WERI-Rb-1 (cell line): ENCODE measurements at regions not wholly inside any gene's neighbourhood (a gene's known extent, or its start where the extent isn't known, plus 50 kb on each side); places are given as distances from the start of the nearest gene placed in this dataset.

Source experiments
- DNase-seq: peaks from one replicate; pipeline ENCODE4 v3.0.0-alpha.2; 2020
- H3K27ac ChIP-seq: fragments of 250-450 bp; sonication (Bioruptor Pico); 2 replicates; pipeline ENCODE4 v1.5.1; 2020; ENCODE audit warnings: mild to moderate bottlenecking, moderate library complexity
- H3K27me3 ChIP-seq: fragments of 250-450 bp; sonication (Bioruptor Pico); 2 replicates; pipeline ENCODE4 v1.5.1; 2021; ENCODE audit warnings: mild to moderate bottlenecking, low read depth, moderate library complexity; ENCODE audit not compliant: insufficient read depth, severe bottlenecking
- H3K36me3 ChIP-seq: fragments of 250-450 bp; sonication (Bioruptor Pico); 2 replicates; pipeline ENCODE4 v1.5.1; 2020; ENCODE audit warnings: mild to moderate bottlenecking, moderate library complexity
- H3K4me3 ChIP-seq: 2 replicates; pipeline ENCODE4 v1.5.1; 2011; ENCODE audit warnings: low read depth, mild to moderate bottlenecking, control low read depth, low read length
- H3K9me3 ChIP-seq: fragments of 250-450 bp; sonication (Bioruptor Pico); 2 replicates; pipeline ENCODE4 v1.5.1; 2021; ENCODE audit warnings: mild to moderate bottlenecking, moderate library complexity; ENCODE audit not compliant: severe bottlenecking
- TF ChIP-seq, protein P1 (sequence below): IDR thresholded peaks from 2 replicates; pipeline ENCODE4 v1.5.1; 2011; ENCODE audit warnings: low read depth, mild to moderate bottlenecking, control low read depth, inconsistent platforms, low read length

DNA sequence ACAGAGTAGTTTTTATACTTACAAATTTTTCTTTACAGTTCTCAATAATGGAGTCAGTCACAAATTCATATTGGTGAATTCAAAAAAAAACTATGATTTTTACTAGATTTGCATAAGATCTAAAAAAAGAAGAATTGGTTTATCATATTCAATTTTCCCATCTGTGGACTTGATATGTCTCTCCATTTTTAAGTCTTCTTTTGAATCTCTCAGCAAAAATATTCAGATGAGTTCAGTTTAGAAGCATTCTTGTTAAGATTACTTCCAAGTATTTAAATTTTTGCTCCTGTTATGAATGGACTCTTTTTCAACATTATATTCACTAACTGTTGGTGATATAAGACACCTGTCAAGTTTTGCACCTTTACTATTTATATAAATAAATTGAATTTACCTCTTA lies 360.6 kb upstream of the FLRT2 start:
- H3K27ac ChIP-seq = no peak overlapping the region
- TF ChIP-seq, protein P1, sequence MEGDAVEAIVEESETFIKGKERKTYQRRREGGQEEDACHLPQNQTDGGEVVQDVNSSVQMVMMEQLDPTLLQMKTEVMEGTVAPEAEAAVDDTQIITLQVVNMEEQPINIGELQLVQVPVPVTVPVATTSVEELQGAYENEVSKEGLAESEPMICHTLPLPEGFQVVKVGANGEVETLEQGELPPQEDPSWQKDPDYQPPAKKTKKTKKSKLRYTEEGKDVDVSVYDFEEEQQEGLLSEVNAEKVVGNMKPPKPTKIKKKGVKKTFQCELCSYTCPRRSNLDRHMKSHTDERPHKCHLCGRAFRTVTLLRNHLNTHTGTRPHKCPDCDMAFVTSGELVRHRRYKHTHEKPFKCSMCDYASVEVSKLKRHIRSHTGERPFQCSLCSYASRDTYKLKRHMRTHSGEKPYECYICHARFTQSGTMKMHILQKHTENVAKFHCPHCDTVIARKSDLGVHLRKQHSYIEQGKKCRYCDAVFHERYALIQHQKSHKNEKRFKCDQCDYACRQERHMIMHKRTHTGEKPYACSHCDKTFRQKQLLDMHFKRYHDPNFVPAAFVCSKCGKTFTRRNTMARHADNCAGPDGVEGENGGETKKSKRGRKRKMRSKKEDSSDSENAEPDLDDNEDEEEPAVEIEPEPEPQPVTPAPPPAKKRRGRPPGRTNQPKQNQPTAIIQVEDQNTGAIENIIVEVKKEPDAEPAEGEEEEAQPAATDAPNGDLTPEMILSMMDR = no peak
- H3K4me3 ChIP-seq = no peak overlapping the region
- no peak for DNase-seq
- no peaks in the 10 kb centered on the region for H3K36me3 ChIP-seq
- H3K27me3 ChIP-seq = no peaks in the 10 kb centered on the region
- H3K9me3 ChIP-seq = no peaks in the 10 kb centered on the region

DNA sequence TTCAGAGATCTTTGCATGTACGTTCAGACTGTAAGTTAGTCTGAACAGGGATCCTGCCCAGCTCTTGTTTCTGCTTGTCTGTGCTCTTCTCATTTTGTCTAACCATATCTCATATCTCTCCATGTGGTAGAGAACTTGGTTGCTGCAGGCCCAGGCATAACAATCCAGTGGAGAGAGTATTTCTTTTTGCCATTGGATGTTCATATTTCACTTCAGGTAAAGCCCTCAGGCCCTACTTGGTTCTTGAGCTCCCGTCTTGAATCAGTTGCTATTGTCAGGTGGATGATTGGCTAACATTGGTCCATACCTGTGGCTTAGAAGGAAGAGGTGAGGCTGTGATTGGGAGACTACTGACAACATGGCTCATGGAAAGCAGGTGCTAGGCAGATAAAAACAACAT lies 357.7 kb upstream of the FLRT2 start:
- peaks cover 4% of the 10 kb centered on the region for H3K9me3 ChIP-seq
- H3K27ac ChIP-seq = no peak overlapping the region

DNA sequence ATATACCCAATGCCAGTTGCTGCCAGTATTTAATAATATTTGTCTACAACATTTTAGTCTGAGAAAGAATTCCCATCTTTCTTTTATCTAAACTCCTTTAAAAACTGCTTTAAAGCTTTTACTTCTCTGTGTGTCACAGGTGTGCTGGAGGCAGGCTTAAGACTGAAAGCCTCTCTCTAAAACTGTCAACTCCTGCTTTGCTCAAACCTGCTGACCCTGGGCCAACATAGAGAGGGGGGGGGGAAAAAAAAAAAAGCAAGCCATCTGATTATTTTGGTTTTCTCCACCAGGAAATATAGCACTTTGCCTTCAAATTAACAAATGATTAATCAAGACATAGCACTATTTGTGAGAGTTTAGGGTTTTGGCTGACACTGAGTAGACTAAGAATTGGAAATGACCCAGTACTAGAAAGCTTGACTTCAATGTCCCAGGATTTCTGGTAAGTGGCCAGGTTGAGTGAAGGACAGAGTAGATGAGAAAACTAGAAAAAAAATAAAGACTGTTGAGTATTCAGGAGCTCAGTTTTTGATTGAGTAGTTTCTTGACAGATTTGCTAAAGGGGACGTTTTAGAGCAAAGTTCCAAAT lies 357.0 kb upstream of the FLRT2 start:
- TF ChIP-seq, protein P1 = no peak
- H3K27me3 ChIP-seq = no peaks in the 10 kb centered on the region
- no peak overlapping the region for H3K4me3 ChIP-seq
- no peaks in the 10 kb centered on the region for H3K36me3 ChIP-seq
- DNase-seq = no peak
- H3K27ac ChIP-seq = no peak overlapping the region
- peaks cover 4% of the 10 kb centered on the region for H3K9me3 ChIP-seq

More for the DNA sequence above, 357.7 kb upstream of the FLRT2 start:
- no peak for DNase-seq
- no peaks in the 10 kb centered on the region for H3K27me3 ChIP-seq
- H3K4me3 ChIP-seq = no peak overlapping the region
- TF ChIP-seq, protein P1 = no peak
- no peaks in the 10 kb centered on the region for H3K36me3 ChIP-seq

DNA sequence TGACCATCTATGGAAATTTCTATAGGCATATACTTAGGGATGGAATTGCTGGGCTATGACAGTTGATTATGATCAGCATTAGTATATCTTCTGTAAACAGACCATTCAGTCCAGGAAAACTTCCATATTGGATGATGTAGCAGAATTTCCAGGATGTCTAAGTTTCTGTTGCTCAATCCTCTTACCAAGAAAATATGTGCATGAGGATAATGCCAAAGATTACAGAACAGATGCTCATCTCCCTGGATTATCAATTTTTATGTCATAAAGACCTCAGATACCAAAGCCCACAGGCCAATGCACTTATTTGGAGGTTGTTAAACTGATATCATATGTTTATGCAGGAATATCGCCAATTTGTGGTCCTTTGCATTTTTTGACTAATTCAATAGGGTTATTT lies 354.4 kb upstream of the FLRT2 start:
- no peak for DNase-seq
- Histone ChIP-seq H3K36me3 (no peaks in the 10 kb centered on the region), H3K27me3 (no peaks in the 10 kb centered on the region), H3K4me3 (no peak overlapping the region), H3K27ac (no peak overlapping the region), H3K9me3 (peaks cover 4% of the 10 kb centered on the region)
- TF ChIP-seq, protein P1 = no peak

DNA sequence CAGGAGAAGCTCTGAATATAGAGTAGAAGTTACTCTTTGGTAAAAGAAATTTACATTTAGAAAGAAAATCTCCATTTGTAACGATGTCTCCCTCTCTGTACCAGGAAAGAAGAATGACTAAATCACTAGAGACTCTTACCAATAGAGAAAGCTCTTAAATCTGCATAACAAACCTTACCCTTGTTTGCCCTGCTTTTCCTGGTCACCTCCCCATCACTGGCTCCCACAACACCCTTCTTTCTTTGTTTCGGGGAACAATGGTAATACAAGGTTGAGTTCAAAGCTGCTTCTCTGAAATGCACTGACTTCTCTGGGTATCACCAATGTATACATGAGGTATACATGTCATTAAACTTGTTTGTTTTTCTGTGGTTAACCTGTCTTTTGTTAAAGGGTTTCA lies 351.1 kb upstream of the FLRT2 start:
- H3K4me3 ChIP-seq = no peak overlapping the region
- peaks cover 4% of the 10 kb centered on the region for H3K9me3 ChIP-seq

More for the DNA sequence above, 351.1 kb upstream of the FLRT2 start:
- no peak for DNase-seq
- H3K36me3 ChIP-seq = no peaks in the 10 kb centered on the region
- TF ChIP-seq, protein P1 = no peak
- H3K27ac ChIP-seq = no peak overlapping the region
- no peaks in the 10 kb centered on the region for H3K27me3 ChIP-seq
